GM21825 (cell line): ENCODE measurements at regions not wholly inside any gene's neighbourhood (a gene's known extent, or its start where the extent isn't known, plus 50 kb on each side); places are given as distances from the start of the nearest gene placed in this dataset.

Experiments
- ATAC-seq: cut with Tn5 transposase; IDR thresholded peaks from one replicate; pipeline ENCODE4 v1.9.1; 2021; ENCODE audit warnings: mild to moderate bottlenecking, moderate library complexity; ENCODE audit not compliant: unreplicated experiment

DNA sequence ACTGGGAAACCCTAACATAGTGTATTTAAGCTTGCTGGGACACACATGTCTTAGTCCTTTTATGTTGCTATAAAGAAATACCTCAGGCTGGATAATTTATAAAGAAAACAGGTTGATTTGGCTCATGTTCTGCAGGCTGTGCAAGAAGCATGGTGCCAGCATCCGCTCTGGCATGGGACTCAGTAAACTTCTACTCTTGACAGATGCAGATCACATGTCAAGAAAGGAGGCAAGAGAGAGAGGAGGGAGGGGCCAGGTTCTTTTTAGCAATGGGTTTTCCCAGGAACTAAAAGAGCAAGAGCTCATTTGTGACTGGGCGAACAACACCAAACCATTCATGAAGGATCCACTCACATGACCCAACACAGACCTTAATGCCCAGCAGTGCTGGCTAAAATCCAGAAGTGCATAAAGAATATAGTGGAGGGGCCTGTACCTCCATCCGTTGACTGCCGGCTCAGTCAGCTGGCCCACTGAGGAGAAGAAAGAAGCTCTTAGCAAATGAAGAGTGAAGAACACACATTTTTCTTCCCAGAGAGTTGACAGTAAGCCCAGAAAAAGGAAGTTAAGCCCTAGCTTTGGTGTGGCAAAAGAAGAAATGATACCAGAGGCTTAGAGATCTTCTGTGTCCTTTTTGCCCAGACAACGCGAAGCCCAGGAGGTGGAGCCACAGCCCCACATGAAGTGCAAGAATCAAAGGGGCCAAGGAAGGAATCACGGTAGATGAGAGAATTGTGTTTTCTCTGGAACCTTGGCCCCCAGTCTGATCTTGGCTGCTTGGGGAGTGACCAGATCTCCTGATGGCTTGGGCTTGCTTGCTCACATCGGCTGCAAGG is 183.5 kb upstream of the FAM98A start:
- ATAC-seq: no peak

DNA sequence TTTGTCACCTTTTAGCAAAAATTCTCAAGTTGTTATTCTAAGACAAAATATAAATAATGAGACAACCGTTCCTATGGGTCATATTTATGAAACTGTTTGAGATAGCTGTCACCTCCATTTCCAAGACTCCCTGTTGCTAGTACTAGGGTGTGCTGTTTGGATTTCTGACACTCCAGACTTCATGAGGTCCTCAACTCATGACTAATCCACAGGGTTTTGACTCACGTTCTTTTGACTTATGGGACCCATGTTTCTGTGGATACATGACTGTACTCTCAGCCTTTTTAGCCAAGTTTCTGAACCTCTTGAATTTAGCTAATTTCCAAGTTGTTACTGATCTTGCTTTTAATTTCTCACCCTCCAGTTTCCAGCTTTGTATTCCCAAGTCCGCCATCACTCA is 178.7 kb upstream of the FAM98A start:
- no peak for ATAC-seq

DNA sequence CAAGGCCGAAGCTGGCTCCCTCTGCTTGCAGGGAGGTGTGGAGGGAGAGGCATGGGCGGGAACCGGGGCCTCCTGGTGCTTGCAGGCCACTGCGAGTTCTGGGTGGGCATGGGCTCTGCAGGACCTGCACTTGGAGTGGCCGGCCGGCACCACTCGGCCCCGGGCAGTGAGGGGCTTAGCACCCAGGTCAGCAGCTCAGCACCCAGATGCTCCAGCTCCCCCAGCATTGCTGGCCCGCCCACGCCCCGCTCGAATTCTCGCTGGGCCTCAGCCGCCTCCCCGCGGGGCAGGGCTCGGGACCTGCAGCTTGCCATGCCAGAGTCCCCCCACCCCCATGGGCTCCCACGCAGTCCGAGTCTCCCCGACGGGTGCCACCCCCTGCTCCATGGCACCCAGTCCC is 176.2 kb upstream of the FAM98A start:
- ATAC-seq: no peak

DNA sequence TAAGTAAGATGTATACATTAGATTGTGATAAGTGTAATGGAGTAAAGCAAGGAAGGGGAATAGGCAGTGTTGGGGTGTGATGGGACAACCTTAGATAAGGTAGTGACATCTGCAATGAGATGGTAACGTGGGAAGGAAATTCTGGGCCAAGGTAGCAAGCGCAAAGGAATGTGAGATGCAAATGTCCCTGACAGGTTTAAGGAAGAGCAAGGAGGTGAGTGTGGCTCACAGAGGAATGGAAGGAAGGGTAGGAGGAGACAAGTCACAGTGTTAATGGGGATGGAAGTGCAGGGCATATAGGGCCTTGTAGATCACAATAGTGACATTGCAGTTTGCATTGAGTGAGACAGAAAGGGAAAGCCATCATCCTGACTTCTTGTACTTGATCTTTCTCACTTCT is 170.9 kb upstream of the FAM98A start:
- no peak for ATAC-seq

DNA sequence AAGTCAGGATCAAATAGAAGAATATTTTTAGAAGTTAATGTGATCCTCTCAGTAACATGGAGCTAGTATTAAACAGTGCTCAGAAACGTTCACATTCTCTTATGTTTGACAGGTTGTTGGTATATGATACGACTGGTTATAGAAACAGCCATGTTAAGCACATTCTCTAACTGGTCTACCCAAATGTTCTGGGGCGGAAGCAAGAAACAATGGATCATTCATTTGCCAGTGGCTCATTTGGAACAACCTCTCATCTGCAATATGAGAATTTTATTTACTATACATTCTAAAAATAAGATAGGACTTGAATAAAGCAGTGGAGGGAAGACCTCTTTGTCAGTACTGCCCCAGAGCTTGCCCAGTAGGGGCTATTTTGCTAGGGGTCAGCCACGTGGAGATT is 167.1 kb upstream of the FAM98A start:
- ATAC-seq: no peak

DNA sequence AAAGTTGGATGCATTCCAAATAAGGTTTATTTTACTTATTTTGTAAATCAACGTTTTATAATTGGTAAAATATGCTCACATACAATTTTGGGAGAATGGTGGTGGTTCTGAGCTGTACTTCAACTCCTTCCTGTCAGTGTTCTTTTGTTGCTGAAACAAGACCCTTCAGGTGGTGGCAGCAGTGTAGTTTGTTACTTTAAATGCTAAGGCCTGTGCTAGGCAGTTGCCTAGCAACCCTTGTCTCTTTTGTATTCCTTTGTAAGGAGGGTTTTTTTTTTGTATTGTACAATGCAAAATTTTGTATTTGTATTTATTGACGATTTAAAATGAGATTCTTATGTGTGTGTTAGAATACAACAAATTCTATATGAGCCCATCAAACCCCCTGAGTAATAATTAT is 166.0 kb upstream of the FAM98A start:
- no peak for ATAC-seq

DNA sequence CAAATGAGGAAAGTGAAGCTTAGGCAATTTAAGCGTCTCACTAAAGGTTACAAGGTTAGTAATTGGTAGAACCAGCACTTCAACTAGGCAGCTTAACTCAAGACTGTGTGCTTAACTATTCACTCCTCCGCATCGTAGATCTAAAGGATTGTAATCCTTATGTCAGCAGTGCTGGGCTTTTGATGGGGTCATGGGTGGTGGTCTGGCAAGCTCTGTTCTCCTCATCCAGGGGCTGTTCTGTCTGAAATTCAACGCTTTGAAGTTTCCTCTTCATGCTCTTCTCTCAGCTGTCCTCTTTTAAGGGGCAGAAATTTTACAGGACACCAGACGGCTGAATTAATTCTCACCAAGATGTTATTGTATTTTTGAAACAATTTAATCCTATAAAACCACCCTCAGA is 165.5 kb upstream of the FAM98A start:
- ATAC-seq: no peak

- no peak for ATAC-seq
These were observed 164.7 kb upstream of the FAM98A start for GRCh38 chr2:33763671-33764310.

DNA sequence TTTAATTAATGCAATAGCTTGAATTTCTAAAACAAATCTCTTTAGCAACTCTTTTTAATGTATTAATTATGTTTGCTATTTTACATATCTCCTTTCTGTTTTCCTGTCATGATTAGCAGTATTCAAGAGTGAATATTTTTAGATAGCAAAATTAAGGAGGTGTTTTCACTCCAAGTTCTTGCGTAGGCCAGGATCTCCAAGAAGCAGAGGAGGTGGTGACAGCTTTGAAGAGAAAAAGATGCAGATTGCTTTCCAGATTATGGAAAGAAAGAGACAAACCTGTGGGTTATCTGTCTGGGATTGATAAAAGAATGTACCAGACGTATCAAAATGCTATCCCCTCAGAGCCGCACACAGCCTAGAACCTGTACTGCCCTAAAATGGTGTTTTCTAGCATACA is 163.5 kb upstream of the FAM98A start:
- no peak for ATAC-seq

DNA sequence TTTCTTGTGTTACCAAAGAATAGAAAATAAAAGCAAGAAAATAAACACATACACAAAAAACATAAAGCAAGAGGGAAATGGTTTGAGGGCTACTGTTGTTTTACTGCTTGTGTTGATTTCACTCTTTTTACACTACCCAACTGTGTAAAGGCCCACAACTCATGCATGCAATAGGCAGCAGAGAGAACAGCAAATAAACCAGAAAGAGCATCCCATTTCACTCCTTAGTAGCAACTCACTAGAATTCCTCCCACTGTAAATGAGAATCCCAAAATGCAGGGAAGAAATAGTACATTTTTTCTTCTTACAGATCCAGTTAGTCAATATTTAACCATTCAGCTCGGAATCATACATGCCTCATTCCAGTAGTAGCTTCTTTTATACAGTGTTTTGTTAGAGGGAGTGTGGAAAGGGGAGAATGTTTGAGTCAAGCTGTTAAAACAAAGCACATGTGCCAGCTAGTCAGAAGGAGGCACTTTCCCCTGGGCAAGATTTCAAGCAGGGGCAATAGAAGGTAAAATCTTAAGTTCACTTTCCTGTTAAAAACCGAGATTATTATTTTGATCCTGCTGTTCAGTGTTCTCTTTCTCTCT is 147.2 kb upstream of the FAM98A start:
- no peak for ATAC-seq

- no peak for ATAC-seq
These were observed 136.0 kb upstream of the FAM98A start for GRCh38 chr2:33735096-33735495.

- no peak for ATAC-seq
These were observed 131.7 kb upstream of the FAM98A start for GRCh38 chr2:33730804-33731203.

DNA sequence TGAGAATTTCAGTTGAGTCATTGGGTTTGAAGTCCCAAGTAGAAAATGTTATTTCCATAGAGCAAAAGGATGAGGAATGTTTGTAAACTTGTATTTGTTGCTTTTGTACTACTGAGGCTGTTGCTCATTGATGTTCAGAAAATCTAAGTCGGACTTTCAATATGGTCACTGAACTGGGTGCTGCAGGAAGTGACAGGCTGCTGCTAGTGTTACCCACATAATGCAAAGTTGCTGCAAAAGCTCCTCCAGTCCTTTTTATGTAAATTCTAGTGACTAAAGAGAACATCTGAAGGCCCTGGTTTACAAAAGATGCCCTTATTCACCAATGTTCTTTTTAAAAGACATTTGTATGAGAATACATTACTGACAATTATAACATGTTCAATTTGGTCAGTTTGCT is 131.1 kb upstream of the FAM98A start:
- no peak for ATAC-seq

DNA sequence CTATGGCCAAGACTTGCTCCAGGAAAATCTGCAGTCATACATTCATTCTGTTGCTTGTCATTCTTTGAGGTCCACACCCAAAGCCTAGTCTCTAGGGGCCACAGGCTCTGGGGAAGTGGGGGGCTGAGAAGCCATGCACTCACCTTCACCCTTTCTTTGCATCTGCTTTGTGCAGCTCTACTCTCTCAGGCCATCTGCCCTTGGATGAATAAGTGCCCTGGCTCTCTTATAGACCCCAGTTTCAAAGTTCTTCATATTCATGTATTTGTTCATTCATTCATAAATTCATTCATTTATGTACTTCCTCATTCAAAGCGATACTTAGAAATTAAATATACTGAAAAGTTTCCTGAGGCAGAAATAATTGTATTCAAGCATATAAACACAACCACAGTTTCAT is 130.3 kb upstream of the FAM98A start:
- no peak for ATAC-seq

- no peak for ATAC-seq
These were observed 129.0 kb upstream of the FAM98A start for GRCh38 chr2:33728106-33728505.

DNA sequence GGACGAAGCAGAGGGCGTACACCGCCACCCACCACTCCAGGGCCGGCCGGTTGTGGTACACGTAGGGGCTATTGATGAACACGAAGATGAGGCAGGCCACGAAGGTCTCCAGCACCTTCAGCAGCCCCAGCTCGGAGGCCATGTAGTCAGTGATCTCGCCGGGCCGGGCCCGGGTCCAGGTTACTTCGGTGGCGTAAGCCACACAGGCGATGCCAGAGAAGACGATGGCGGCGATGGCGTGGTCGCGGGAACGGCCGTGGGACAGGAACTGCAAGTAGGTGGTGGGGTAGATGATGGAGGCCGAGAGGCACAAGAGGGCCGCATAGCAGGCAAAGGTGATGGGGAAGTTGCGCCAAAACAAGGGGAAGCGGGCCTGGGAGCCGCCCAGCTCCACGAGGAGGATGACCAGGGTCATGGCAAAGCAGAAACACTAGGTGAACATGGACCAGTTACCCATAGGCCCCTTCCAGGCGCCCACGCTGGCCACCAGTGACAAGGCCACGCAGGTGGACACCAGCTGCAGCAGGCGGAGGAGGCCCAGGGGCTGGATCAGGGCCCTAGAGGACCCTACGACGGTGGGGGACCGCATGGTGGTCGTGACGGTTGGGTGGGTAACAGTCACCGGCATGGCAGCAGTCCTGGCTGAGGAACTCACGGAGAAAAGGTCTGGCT is 128.4 kb upstream of the FAM98A start:
- no peak for ATAC-seq

DNA sequence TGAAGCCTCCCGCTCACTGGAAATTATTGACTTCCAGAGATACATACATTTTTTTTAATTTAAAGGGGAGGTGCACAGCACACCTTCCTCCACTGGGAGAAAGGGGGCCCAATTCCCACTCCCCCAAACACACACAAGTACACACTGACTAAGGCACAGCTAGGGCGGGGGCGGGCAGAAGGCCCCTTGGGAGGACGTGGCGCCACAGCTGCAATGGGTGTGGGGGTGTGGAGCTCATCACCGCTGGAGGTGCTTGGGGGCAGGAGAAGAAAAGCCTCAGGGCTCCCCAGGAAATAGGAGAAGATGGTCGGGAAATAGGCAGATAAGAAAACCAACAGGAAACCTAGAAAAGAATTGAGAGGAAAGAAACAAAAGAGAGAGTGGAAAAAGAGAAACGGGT is 127.3 kb upstream of the FAM98A start:
- ATAC-seq: no peak

DNA sequence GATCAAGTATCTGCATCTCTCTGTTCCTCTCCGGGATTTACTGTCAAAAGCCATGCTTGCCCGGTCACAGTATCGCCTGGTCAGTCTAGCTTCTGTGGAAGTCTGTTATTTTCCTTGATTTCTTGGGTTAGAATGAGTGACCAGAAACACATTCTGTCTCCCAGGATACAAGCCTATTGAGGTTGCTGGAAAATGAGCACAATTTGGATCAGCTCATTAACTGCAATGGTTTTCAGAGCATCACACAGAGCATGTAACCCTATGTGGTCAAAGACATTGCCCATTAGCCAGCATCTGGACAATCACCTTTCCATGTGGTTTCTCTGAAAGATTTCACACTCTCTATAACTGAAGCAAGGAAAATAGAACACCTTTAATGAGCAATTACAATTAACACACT is 124.2 kb upstream of the FAM98A start:
- ATAC-seq: no peak

GRCh38 chr2:33719067-33719466 is 120.0 kb upstream of the FAM98A start:
- no peak for ATAC-seq

DNA sequence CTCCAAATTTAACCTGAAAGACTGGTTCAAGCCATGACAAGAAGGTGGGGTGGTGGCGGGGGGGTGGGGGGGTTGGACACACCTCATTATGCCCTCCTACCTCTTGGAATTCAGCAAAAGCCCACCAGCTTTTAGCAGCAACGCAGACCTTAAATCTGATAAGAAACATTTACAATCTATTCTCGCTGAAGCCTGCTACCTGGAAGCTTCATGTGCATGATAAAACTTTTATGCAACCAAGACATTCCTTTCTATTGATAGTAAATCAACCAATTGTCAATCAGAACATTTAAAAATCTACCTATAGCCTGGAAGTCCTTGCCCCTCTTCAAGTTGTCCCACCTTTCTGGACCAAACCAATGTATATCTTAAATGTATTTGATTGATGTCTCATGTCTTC is 113.6 kb upstream of the FAM98A start:
- no peak for ATAC-seq

DNA sequence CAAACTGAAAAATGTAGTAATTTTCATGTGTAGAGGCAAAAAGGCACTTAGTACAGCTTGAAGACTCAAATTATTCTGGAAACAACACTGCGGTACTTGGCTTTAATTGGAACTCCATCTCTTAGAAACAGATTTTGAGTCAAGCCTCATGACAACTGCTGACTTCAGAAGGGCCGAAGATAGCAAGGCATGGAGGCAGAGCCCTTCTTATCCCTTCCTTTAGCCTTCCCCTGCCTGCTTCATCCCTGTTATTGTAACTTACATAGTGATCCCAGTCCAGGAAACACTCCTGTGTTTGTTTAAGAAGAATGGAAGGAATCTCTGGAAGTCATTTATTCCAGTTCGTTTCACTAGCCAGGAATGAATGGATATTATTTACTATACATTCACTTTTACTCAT is 110.9 kb upstream of the FAM98A start:
- no peak for ATAC-seq

DNA sequence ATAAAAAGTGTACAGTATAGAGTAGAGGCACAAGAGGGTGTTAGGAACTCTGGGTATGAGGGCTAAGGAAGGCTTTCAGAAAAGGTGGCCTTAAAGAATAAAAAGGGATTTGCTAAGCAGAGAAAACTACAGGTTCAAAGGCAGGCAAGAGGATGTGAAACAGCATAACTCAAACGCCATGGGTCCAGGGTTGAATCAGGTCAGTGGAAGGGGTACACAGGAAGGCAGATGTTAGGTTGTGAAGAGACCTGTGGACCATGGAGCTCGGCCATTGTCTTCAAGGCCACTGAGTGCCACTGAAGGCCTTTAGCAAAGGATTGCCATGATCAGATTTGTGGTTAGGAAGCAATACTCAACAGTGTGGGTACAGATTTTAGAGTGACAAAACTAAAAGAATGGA is 108.2 kb upstream of the FAM98A start:
- no peak for ATAC-seq
